ENCODE measurements at regions not wholly inside any gene's neighbourhood (a gene's known extent, or its start where the extent isn't known, plus 50 kb on each side); places are given as distances from the start of the nearest gene placed in this dataset.
"Not testable (repeated sequence)": the region's sequence is repeated elsewhere in the genome, so short reads cannot be mapped to it uniquely, and the experiment has no call there.

DNA sequence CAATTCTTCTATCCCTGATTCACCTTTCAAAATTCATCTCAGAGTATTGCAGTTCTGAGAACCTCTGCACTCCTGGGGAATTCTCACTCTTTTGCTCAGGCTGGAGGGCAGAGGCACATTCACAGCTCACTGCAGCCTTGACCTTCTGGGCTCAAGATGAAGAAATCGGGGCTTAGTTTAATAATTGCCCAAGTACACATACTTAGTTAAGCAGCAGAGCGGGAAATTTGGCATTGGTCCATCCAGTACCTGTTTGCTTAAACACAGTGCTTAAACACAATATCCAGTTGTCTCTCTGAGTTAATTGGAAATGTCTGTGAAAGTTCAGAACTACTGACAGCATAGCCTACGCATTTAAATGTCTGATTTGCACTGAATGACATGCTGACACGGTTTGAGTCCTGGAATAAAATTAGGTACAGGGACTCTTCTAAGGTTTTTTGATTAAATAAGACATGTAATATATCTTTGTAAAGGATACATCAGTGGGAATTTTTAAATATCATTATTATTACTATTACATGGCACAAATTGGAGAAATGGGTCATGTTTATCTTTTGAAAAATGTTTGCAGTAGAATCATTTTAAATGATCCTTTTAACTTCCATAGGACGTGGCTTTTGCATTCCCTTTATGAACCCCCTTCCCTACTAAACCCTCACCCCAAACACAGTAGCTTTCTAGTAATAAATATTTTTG, 337.4 kb downstream of the SRGAP2C start:
- Histone ChIP-seq H3K36me3 (no peaks in the 10 kb centered on the region), H3K27me3 (peaks cover 2 to 13% of the 10 kb centered on the region in 2 donors), H3K27ac (no peak overlapping the region), H3K4me3 (no peak overlapping the region), H3K9me3 (no peaks in the 10 kb centered on the region), H3K4me1 (no peaks in the 10 kb centered on the region)
- TF ChIP-seq POLR2AphosphoS5 (IDR thresholded peaks at IDR 0.05), result no peak
- TF ChIP-seq POLR2A (IDR thresholded peaks at IDR 0.05), result no peak
- TF ChIP-seq, protein P1, sequence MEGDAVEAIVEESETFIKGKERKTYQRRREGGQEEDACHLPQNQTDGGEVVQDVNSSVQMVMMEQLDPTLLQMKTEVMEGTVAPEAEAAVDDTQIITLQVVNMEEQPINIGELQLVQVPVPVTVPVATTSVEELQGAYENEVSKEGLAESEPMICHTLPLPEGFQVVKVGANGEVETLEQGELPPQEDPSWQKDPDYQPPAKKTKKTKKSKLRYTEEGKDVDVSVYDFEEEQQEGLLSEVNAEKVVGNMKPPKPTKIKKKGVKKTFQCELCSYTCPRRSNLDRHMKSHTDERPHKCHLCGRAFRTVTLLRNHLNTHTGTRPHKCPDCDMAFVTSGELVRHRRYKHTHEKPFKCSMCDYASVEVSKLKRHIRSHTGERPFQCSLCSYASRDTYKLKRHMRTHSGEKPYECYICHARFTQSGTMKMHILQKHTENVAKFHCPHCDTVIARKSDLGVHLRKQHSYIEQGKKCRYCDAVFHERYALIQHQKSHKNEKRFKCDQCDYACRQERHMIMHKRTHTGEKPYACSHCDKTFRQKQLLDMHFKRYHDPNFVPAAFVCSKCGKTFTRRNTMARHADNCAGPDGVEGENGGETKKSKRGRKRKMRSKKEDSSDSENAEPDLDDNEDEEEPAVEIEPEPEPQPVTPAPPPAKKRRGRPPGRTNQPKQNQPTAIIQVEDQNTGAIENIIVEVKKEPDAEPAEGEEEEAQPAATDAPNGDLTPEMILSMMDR (IDR thresholded peaks at IDR 0.05), result no peak
- intact Hi-C loops (cut with DNase I; ENCODE audit: low total_unique reads), result no loop called here
- DNase-seq (ENCODE audit: low spot score in 2 of 2), result no peak

DNA sequence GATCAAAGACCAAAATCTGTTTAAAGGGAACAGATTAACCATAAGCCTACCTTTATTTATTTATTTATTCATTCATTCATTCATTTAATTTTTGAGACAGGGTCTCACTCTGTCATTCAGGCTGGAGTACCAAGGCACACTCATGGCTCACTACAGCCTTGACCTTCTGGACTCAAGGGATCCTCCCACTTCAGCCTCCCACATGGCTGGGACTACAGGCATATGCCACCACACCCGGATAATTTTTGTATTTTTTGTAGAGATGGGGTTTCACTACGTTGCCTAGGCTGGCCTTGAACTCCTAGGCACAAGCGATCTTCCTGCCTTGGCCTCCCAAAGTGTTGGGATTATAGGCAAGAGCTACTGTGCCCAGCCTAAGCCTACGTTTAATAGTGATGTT, 338.3 kb downstream of the SRGAP2C start:
- H3K9me3 ChIP-seq; H3K4me1 ChIP-seq; H3K36me3 ChIP-seq; intact Hi-C loops (cut with DNase I; ENCODE audit: low total_unique reads); H3K4me3 ChIP-seq; H3K27ac ChIP-seq; DNase-seq (ENCODE audit: low spot score in 2 of 2): not testable (repeated sequence)
- H3K27me3 ChIP-seq, result peaks cover 2 to 13% of the 10 kb centered on the region in 2 donors

DNA sequence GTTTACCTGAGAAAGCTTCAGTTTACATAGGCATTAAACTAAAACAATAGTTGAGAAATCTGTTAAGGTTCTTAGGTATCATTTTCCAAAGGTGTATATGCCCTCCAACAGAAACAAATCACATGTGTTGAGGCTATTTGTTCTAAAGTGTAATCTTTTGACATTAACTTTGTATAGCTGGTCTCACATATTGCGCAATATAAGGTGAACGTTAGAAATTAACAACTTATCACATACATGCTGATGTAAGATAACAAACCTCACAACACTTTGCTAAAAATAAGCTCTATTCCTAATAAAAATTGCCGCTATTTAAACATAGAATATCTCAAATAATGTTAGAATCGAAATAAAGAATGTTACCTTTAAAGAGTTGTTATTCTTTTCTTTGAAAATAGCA, 340.6 kb downstream of the SRGAP2C start:
- Histone ChIP-seq H3K4me3 (no peak overlapping the region), H3K36me3 (no peaks in the 10 kb centered on the region), H3K9me3 (no peaks in the 10 kb centered on the region), H3K27me3 (no peaks in the 10 kb centered on the region), H3K4me1 (no peaks in the 10 kb centered on the region), H3K27ac (no peak overlapping the region)
- intact Hi-C loops (cut with DNase I; ENCODE audit: low total_unique reads), result no loop called here
- DNase-seq (ENCODE audit: low spot score in 2 of 2), result no peak
- TF ChIP-seq POLR2AphosphoS5 (IDR thresholded peaks at IDR 0.05), result no peak
- TF ChIP-seq, protein P1 (IDR thresholded peaks at IDR 0.05), result no peak
- TF ChIP-seq POLR2A (IDR thresholded peaks at IDR 0.05), result no peak

DNA sequence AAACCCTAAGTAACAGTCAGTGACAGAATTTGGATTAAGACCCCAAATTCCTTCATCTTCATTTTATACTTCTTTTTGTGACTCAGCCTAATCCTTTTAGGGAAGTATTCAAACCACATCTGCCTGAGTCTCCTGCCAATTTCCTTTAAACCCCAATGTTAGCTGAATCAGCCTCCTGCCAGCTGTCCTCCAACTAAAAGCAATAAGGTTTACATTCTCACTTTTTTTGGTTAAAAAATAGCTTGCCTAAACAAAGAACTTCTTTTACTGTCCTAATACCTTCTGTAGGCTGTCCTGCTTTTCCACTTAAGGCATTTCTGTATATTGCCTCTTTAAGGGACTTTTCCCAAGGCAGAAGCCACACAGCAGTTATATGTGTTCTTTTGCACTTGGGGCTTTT, 344.2 kb downstream of the SRGAP2C start:
- H3K9me3 ChIP-seq; H3K27ac ChIP-seq; H3K4me3 ChIP-seq; H3K36me3 ChIP-seq; H3K4me1 ChIP-seq; DNase-seq (ENCODE audit: low spot score in 2 of 2); intact Hi-C loops (cut with DNase I; ENCODE audit: low total_unique reads); H3K27me3 ChIP-seq: not testable (repeated sequence)

DNA sequence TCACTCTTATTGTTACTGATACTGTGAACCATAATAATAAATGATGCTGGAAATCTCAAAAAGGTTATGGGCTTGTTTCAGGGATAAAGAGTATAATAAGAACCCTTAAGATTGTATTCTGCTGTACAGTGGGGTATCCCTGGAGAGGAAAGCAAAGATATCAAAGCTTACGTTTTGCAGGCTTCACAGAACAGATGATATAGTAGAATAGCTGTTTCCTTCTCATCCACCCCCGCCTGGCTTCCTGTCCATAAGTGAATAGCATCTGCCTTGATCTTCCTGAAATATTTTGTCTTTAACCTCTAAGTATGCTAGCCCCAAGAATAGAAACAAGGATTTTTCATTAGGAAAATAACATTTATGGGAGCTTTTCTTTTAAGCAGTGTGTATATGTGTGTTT, 345.3 kb downstream of the SRGAP2C start:
- H3K27ac ChIP-seq; intact Hi-C loops (cut with DNase I; ENCODE audit: low total_unique reads); DNase-seq (ENCODE audit: low spot score in 2 of 2): not testable (repeated sequence)

DNA sequence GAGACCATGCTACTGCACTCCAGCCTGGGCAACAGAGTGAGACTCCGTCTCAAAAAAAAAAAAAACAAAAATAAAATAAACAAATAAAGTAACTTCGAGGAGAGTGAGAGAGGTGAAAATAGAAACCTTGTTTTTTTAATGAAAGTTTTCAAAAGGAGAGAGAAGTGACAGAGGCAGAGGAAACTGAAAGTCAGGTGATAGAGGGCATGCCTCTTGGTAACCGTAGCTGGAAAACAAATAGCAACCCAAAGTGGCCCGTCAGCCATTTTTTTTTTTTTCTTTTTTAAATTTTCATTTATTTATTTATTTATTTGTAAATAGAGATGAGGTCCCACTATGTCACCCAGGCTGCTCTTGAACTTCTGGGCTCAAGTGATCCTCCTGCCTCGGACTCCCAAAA, 347.0 kb downstream of the SRGAP2C start:
- H3K4me3 ChIP-seq; H3K27me3 ChIP-seq; H3K36me3 ChIP-seq; DNase-seq (ENCODE audit: low spot score in 2 of 2); H3K9me3 ChIP-seq; H3K4me1 ChIP-seq; intact Hi-C loops (cut with DNase I; ENCODE audit: low total_unique reads); H3K27ac ChIP-seq: not testable (repeated sequence)

More for the DNA sequence above, 345.3 kb downstream of the SRGAP2C start:
- not testable (repeated sequence) for H3K27me3 ChIP-seq, H3K36me3 ChIP-seq, H3K4me1 ChIP-seq, H3K4me3 ChIP-seq, H3K9me3 ChIP-seq

DNA sequence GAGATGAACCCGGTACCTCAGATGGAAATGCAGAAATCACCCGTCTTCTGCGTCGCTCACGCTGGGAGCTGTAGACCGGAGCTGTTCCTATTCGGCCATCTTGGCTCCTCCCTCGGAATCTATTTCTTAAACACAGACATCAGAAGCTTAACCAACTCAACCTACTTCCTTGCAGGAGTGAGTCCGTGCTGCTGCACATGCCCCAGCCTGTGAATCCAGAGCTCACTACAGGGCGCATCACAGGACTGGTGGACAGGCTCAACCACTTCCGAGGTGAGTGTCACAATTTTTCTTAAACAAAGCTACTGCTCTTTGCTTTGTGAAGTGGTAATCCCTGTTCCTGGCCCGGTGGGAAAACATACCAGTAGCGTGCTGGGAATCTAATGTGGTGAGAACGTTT, 353.4 kb downstream of the SRGAP2C start:
- H3K27ac ChIP-seq; intact Hi-C loops (cut with DNase I; ENCODE audit: low total_unique reads); H3K9me3 ChIP-seq; DNase-seq (ENCODE audit: low spot score in 2 of 2); H3K36me3 ChIP-seq; H3K27me3 ChIP-seq; H3K4me3 ChIP-seq; H3K4me1 ChIP-seq: not testable (repeated sequence)

DNA sequence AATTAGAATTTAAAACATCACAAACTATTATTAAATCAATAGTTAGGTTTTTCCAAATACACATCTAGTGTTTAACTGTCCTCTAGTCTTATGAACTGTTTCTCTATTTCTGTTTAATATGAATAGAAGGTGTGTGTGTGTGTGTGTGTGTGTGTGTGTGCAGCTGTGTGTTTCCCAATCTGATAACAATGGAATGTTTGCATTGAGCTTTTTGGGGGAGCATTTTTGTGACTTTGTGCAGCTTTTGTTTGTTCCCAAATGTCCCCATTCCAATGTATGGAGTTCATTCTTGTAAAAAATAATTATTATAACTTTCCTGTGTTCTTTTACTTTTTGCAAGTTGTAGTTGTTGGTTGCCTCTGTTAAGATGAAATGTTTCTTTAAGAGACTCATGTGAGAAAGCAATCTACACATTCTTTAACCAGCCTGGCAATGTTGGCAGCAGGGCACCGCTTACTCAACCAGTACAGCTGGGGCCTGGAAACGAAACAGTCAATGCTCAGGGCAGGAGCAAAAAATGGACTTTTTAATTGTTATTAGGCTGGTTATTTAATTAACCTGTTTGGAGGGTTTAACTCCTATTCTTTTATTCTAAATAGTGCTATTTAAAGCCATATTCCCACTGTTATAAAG, 354.3 kb downstream of the SRGAP2C start:
- Histone ChIP-seq H3K27me3 (no peaks in the 10 kb centered on the region), H3K27ac (no peak overlapping the region), H3K4me1 (no peaks in the 10 kb centered on the region), H3K4me3 (no peak overlapping the region), H3K9me3 (no peaks in the 10 kb centered on the region), H3K36me3 (no peaks in the 10 kb centered on the region)
- intact Hi-C loops (cut with DNase I; ENCODE audit: low total_unique reads), result no loop called here
- DNase-seq (ENCODE audit: low spot score in 2 of 2), result no peak
- TF ChIP-seq, protein P1 (IDR thresholded peaks at IDR 0.05), result no peak
- TF ChIP-seq POLR2A (IDR thresholded peaks at IDR 0.05) (no peak), POLR2AphosphoS5 (IDR thresholded peaks at IDR 0.05) (no peak)

DNA sequence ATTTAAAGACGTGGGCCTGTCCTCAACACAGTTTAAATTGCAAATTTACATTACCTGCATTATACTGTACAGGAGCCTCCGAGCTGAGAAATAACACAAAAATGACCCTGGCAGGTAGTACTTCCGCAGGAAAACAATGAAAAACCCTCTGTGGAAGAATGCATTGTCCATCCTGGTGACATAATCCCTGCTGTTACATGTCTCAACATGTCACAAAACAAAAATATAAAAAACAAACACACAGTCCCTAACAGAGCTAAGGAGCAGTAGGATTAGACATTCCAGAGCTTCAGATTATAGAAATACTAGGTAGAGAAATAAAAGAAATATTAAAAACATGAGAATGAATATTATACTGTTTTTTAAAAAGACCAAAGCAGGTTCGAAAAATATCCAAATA, 359.2 kb downstream of the SRGAP2C start:
- H3K27ac ChIP-seq; H3K36me3 ChIP-seq; H3K9me3 ChIP-seq; DNase-seq (ENCODE audit: low spot score in 2 of 2); H3K4me1 ChIP-seq; H3K4me3 ChIP-seq; intact Hi-C loops (cut with DNase I; ENCODE audit: low total_unique reads); H3K27me3 ChIP-seq: not testable (repeated sequence)

All from breast epithelium (tissue), 4 donors.